H9 (cell line): ENCODE measurements at regions not wholly inside any gene's neighbourhood (a gene's known extent, or its start where the extent isn't known, plus 50 kb on each side); places are given as distances from the start of the nearest gene placed in this dataset.

ENCODE experiments used
- DNase-seq: peaks from one replicate; pipeline ENCODE4 v3.0.0-alpha.2; 2017
- H2AFZ ChIP-seq: one replicate; pipeline ENCODE4 v1.6.1; 2013; ENCODE audit warnings: mild to moderate bottlenecking, low read length, control low read depth, moderate library complexity
- H2AK5ac ChIP-seq: 2 replicates; pipeline ENCODE4 v1.6.1; 2013; ENCODE audit warnings: low read length, control low read depth, mixed read lengths; ENCODE audit not compliant: insufficient read length
- H2BK120ac ChIP-seq: one replicate; pipeline ENCODE4 v1.6.1; 2013; ENCODE audit warnings: low read depth, mild to moderate bottlenecking, low read length, control low read depth, inconsistent platforms; ENCODE audit not compliant: poor library complexity, severe bottlenecking
- H2BK12ac ChIP-seq: 2 replicates; pipeline ENCODE4 v1.6.1; 2013; ENCODE audit warnings: low read length, control low read depth, mixed read lengths, low read depth; ENCODE audit not compliant: insufficient read length
- H2BK15ac ChIP-seq: 2 replicates; pipeline ENCODE4 v1.6.1; 2013; ENCODE audit warnings: low read depth, low read length, control low read depth
- H2BK20ac ChIP-seq: one replicate; pipeline ENCODE4 v1.6.1; 2013; ENCODE audit warnings: low read depth, mild to moderate bottlenecking, low read length, control low read depth, inconsistent platforms; ENCODE audit not compliant: poor library complexity, severe bottlenecking
- H2BK5ac ChIP-seq: 2 replicates; pipeline ENCODE4 v1.6.1; 2013; ENCODE audit warnings: low read length, control low read depth, mixed read lengths; ENCODE audit not compliant: insufficient read length
- H3K14ac ChIP-seq: 2 replicates; pipeline ENCODE4 v1.6.1; 2013; ENCODE audit warnings: low read length, control low read depth; ENCODE audit not compliant: insufficient read depth
- H3K18ac ChIP-seq: 2 replicates; pipeline ENCODE4 v1.6.1; 2013; ENCODE audit warnings: low read depth, mild to moderate bottlenecking, mixed read lengths, low read length, control low read depth; ENCODE audit not compliant: insufficient read length
- H3K23ac ChIP-seq: 2 replicates; pipeline ENCODE4 v1.6.1; 2013; ENCODE audit warnings: low read length, control low read depth, mixed read lengths, low read depth; ENCODE audit not compliant: insufficient read length
- H3K23me2 ChIP-seq: 2 replicates; pipeline ENCODE4 v1.6.1; 2013; ENCODE audit warnings: low read depth, mild to moderate bottlenecking, mixed read lengths, low read length, control low read depth; ENCODE audit not compliant: insufficient read length, poor library complexity, severe bottlenecking
- H3K27ac ChIP-seq: 2 replicates; pipeline ENCODE4 v1.5.1; 2013; ENCODE audit warnings: low read length, control low read depth, mixed read lengths, low read depth; ENCODE audit not compliant: insufficient read length
- H3K27me3 ChIP-seq: 2 replicates; pipeline ENCODE4 v1.6.1; 2013; ENCODE audit warnings: low read length, control low read depth, inconsistent platforms; ENCODE audit not compliant: insufficient read depth
- H3K4ac ChIP-seq: 2 replicates; pipeline ENCODE4 v1.6.1; 2013; ENCODE audit warnings: low read depth, mild to moderate bottlenecking, control low read depth, inconsistent platforms, low read length, moderate library complexity
- H3K4me1 ChIP-seq: 2 replicates; pipeline ENCODE4 v1.6.1; 2013; ENCODE audit warnings: low read length, control low read depth, inconsistent platforms; ENCODE audit not compliant: insufficient read depth
- H3K4me2 ChIP-seq: 2 replicates; pipeline ENCODE4 v1.6.1; 2013; ENCODE audit warnings: low read length, control low read depth, mixed read lengths; ENCODE audit not compliant: insufficient read length, insufficient read depth
- H3K56ac ChIP-seq: 2 replicates; pipeline ENCODE4 v1.6.1; 2013; ENCODE audit warnings: low read depth, mild to moderate bottlenecking, mixed read lengths, low read length, control low read depth; ENCODE audit not compliant: insufficient read length
- H3K79me1 ChIP-seq: 2 replicates; pipeline ENCODE4 v1.6.1; 2013; ENCODE audit warnings: low read depth, mild to moderate bottlenecking, moderate library complexity, low read length, control low read depth, inconsistent platforms; ENCODE audit not compliant: insufficient read depth, poor library complexity, severe bottlenecking
- H3K79me2 ChIP-seq: 2 replicates; pipeline ENCODE4 v1.6.1; 2013; ENCODE audit warnings: low read length, control low read depth, inconsistent platforms; ENCODE audit not compliant: insufficient read depth
- H3K9ac ChIP-seq: 2 replicates; pipeline ENCODE4 v1.6.1; 2013; ENCODE audit warnings: low read length, control low read depth, mixed read lengths; ENCODE audit not compliant: insufficient read length; ENCODE audit errors: extremely low read depth
- H3K9me3 ChIP-seq: one replicate; pipeline ENCODE4 v1.6.1; 2013; ENCODE audit warnings: low read depth, low read length, inconsistent platforms; ENCODE audit not compliant: control insufficient read depth
- H3T11ph ChIP-seq: one replicate; pipeline ENCODE4 v1.6.1; 2013; ENCODE audit warnings: mild to moderate bottlenecking, low read length, control low read depth, inconsistent platforms
- H4K20me1 ChIP-seq: one replicate; pipeline ENCODE4 v1.6.1; 2013; ENCODE audit not compliant: control insufficient read depth, insufficient read length, insufficient read depth
- H4K5ac ChIP-seq: 2 replicates; pipeline ENCODE4 v1.6.1; 2013; ENCODE audit warnings: low read depth, mild to moderate bottlenecking, mixed read lengths, low read length, control low read depth; ENCODE audit not compliant: insufficient read length
- H4K8ac ChIP-seq: replicated peaks from 2 replicates; pipeline ENCODE4 v1.6.1; 2013; ENCODE audit warnings: low read length, control low read depth, mixed read lengths, low read depth; ENCODE audit not compliant: insufficient read length
- H4K91ac ChIP-seq: 2 replicates; pipeline ENCODE4 v1.6.1; 2013; ENCODE audit warnings: low read depth, mild to moderate bottlenecking, moderate library complexity, mixed read lengths, low read length, control low read depth; ENCODE audit not compliant: insufficient read length
- H3K27ac Mint-ChIP-seq, 3 experiments: 2 replicates in 2 of 3; 3 replicates in 1 of 3; pipeline ENCODE4 v1.8.0; 2020 to 2021; ENCODE audit warnings: mixed read lengths in 3 of 3, mild to moderate bottlenecking in 1 of 3, moderate library complexity in 1 of 3
- H3K27me3 Mint-ChIP-seq: 2 replicates; pipeline ENCODE4 v1.8.0; 2021; ENCODE audit warnings: low read depth, mild to moderate bottlenecking, moderate library complexity, mixed read lengths
- H3K36me3 Mint-ChIP-seq, 3 experiments: 2 replicates in 2 of 3; 3 replicates in 1 of 3; pipeline ENCODE4 v1.8.0; 2020 to 2021; ENCODE audit warnings: low read depth in 3 of 3, mixed read lengths in 3 of 3; ENCODE audit not compliant: insufficient read depth in 1 of 3
- H3K4me1 Mint-ChIP-seq, 2 experiments: 2 replicates each; pipeline ENCODE4 v1.8.0; 2020; ENCODE audit warnings: mixed read lengths in 2 of 2
- H3K4me3 Mint-ChIP-seq, 2 experiments: 2 replicates in 1 of 2; 3 replicates in 1 of 2; pipeline ENCODE4 v1.8.0; 2020 to 2021; ENCODE audit warnings: mild to moderate bottlenecking in 2 of 2, mixed read lengths in 2 of 2, moderate library complexity in 1 of 2
- H3K9me3 Mint-ChIP-seq, 2 experiments: 2 replicates in 1 of 2; 3 replicates in 1 of 2; pipeline ENCODE4 v1.8.0; 2020; ENCODE audit warnings: mild to moderate bottlenecking in 2 of 2, mixed read lengths in 2 of 2, moderate library complexity in 1 of 2
- CTCF ChIP-seq: fragments of 200-600 bp; sonication (generic); conservative IDR thresholded peaks from 3 replicates; pipeline ENCODE4 v1.8.0; 2021; ENCODE audit warnings: antibody characterized with exemption, mild to moderate bottlenecking
- WGBS: extraction: QIAGEN DNeasy Blood & Tissue Kit; methylation state at CpG from one replicate; pipeline ENCODE4 v1.1.7; 2013; ENCODE audit warnings: missing lambda C conversion rate, low lambda C conversion rate, mixed read lengths; ENCODE audit not compliant: insufficient read length; ENCODE audit errors: extremely low coverage; 5-methylcytosine and 5-hydroxymethylcytosine counted together

GRCh38 chr4:175499735-175500352 is 312.2 kb downstream of the GPM6A start:
- H3K14ac ChIP-seq = no peak overlapping the region
- Mint-ChIP-seq H3K36me3 (no peaks in the 10 kb centered on the region), H3K4me3 (no peak overlapping the region), H3K9me3 (no peaks in the 10 kb centered on the region), H3K4me1 (no peaks in the 10 kb centered on the region), H3K27ac (no peak overlapping the region), H3K27me3 (no peaks in the 10 kb centered on the region)
- no peak overlapping the region for H2BK5ac ChIP-seq
- H3K9ac ChIP-seq = no peak overlapping the region
- H4K20me1 ChIP-seq = no peaks in the 10 kb centered on the region
- H3K23me2 ChIP-seq = no peaks in the 10 kb centered on the region
- no peak overlapping the region for H2BK20ac ChIP-seq
- H4K5ac ChIP-seq = no peak overlapping the region
- no peak overlapping the region for H2BK12ac ChIP-seq
- no peak overlapping the region for H4K91ac ChIP-seq
- no peak overlapping the region for H3K4ac ChIP-seq
- no peak overlapping the region for H2AK5ac ChIP-seq
- no peak overlapping the region for H2AFZ ChIP-seq
- H3K56ac ChIP-seq = no peak overlapping the region
- no peak overlapping the region for H2BK120ac ChIP-seq
- no peak overlapping the region for H3K23ac ChIP-seq
- no peaks in the 10 kb centered on the region for H3K9me3 ChIP-seq
- no peak overlapping the region for H3K4me2 ChIP-seq
- DNase-seq = no peak
- H3K79me2 ChIP-seq = no peaks in the 10 kb centered on the region
- TF ChIP-seq CTCF = no peak
- no peaks in the 10 kb centered on the region for H3K27me3 ChIP-seq
- whole genome bisulfite sequencing = no CpG with 5 or more reads among the region's 5 CpGs
- no peak overlapping the region for H4K8ac ChIP-seq
- H3K18ac ChIP-seq = no peak overlapping the region
- H3T11ph ChIP-seq = no peak overlapping the region
- H3K27ac ChIP-seq = no peak overlapping the region
- H3K79me1 ChIP-seq = no peaks in the 10 kb centered on the region
- H2BK15ac ChIP-seq = no peak overlapping the region
- no peaks in the 10 kb centered on the region for H3K4me1 ChIP-seq
